ENCODE measurements at regions not wholly inside any gene's neighbourhood (a gene's known extent, or its start where the extent isn't known, plus 50 kb on each side); places are given as distances from the start of the nearest gene placed in this dataset.
A peak's percentile ranks its signal among the peaks of the same experiment; 100 is the strongest.

- Histone ChIP-seq H3K9me3 (ENCODE audit: control insufficient read depth, low read length) (no peaks in the 10 kb centered on the region), H3K27ac (ENCODE audit: low read depth, low read length) (no peak overlapping the region), H3K9ac (ENCODE audit: extremely low read depth, low read length, poor library complexity, severe bottlenecking) (no peak overlapping the region), H3K4me1 (ENCODE audit: control insufficient read depth, insufficient read depth, low read length) (no peaks in the 10 kb centered on the region), H3K27me3 (ENCODE audit: control insufficient read depth, insufficient read depth, low read length, poor library complexity, severe bottlenecking) (no peaks in the 10 kb centered on the region), H3K36me3 (ENCODE audit: control insufficient read depth, insufficient read depth, low read length) (no peaks in the 10 kb centered on the region), H3K4me3 (ENCODE audit: low read length) (no peak overlapping the region)
- 33% methylated on average over 1 of the region's 4 CpGs; no CpG with 5 or more reads in 1 of the 2 experiments for WGBS, 2 experiments (ENCODE audit: insufficient coverage in 1 of 2, insufficient read length in 1 of 2)
- H3K4me1 Mint-ChIP-seq = no peaks in the 10 kb centered on the region
- no peaks in the 10 kb centered on the region for H3K27me3 Mint-ChIP-seq (ENCODE audit: insufficient read depth)
- H3K36me3 Mint-ChIP-seq (ENCODE audit: low read depth) = no peaks in the 10 kb centered on the region
- no peaks in the 10 kb centered on the region for H3K9me3 Mint-ChIP-seq
- no peak overlapping the region for H3K4me3 Mint-ChIP-seq
- TF ChIP-seq, protein P1, sequence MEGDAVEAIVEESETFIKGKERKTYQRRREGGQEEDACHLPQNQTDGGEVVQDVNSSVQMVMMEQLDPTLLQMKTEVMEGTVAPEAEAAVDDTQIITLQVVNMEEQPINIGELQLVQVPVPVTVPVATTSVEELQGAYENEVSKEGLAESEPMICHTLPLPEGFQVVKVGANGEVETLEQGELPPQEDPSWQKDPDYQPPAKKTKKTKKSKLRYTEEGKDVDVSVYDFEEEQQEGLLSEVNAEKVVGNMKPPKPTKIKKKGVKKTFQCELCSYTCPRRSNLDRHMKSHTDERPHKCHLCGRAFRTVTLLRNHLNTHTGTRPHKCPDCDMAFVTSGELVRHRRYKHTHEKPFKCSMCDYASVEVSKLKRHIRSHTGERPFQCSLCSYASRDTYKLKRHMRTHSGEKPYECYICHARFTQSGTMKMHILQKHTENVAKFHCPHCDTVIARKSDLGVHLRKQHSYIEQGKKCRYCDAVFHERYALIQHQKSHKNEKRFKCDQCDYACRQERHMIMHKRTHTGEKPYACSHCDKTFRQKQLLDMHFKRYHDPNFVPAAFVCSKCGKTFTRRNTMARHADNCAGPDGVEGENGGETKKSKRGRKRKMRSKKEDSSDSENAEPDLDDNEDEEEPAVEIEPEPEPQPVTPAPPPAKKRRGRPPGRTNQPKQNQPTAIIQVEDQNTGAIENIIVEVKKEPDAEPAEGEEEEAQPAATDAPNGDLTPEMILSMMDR (conservative IDR thresholded peaks at IDR 0.05) = no peak
- no peak for DNase-seq
- H3K27ac Mint-ChIP-seq = no peak overlapping the region
These were observed 397.6 kb upstream of the LINC00305 start for GRCh38 chr18:64546451-64546850.

GRCh38 chr18:64539847-64540246 lies 391.0 kb upstream of the LINC00305 start:
- 94 to 100% methylated on average over 1 of the region's 1 CpG for WGBS, 2 experiments (ENCODE audit: insufficient coverage in 1 of 2, insufficient read length in 1 of 2)
- DNase-seq = peak; percentile 50

GRCh38 chr18:64528646-64529045 lies 379.8 kb upstream of the LINC00305 start:
- no peak overlapping the region for H3K9ac ChIP-seq (ENCODE audit: extremely low read depth, low read length, poor library complexity, severe bottlenecking)
- TF ChIP-seq, protein P1 (conservative IDR thresholded peaks at IDR 0.05) = no peak
- H3K27ac Mint-ChIP-seq = no peak overlapping the region

More at GRCh38 chr18:64539847-64540246, 391.0 kb upstream of the LINC00305 start:
- H3K27me3 ChIP-seq (ENCODE audit: control insufficient read depth, insufficient read depth, low read length, poor library complexity, severe bottlenecking) = no peaks in the 10 kb centered on the region
- Mint-ChIP-seq H3K36me3 (ENCODE audit: low read depth) (no peaks in the 10 kb centered on the region), H3K4me3 (no peak overlapping the region), H3K9me3 (peaks cover under 1% of the 10 kb centered on the region), H3K27ac (no peak overlapping the region), H3K4me1 (peaks cover 9% of the 10 kb centered on the region), H3K27me3 (ENCODE audit: insufficient read depth) (no peaks in the 10 kb centered on the region)
- H3K4me1 ChIP-seq (ENCODE audit: control insufficient read depth, insufficient read depth, low read length) = no peaks in the 10 kb centered on the region
- TF ChIP-seq, protein P1 (conservative IDR thresholded peaks at IDR 0.05) = no peak
- no peak overlapping the region for H3K4me3 ChIP-seq (ENCODE audit: low read length)
- no peak overlapping the region for H3K27ac ChIP-seq (ENCODE audit: low read depth, low read length)
- H3K36me3 ChIP-seq (ENCODE audit: control insufficient read depth, insufficient read depth, low read length) = no peaks in the 10 kb centered on the region
- no peaks in the 10 kb centered on the region for H3K9me3 ChIP-seq (ENCODE audit: control insufficient read depth, low read length)
- no peak overlapping the region for H3K9ac ChIP-seq (ENCODE audit: extremely low read depth, low read length, poor library complexity, severe bottlenecking)

More at GRCh38 chr18:64528646-64529045, 379.8 kb upstream of the LINC00305 start:
- H3K36me3 ChIP-seq (ENCODE audit: control insufficient read depth, insufficient read depth, low read length) = no peaks in the 10 kb centered on the region
- H3K9me3 ChIP-seq (ENCODE audit: control insufficient read depth, low read length) = no peaks in the 10 kb centered on the region
- Mint-ChIP-seq H3K4me1 (peaks cover 3% of the 10 kb centered on the region), H3K36me3 (ENCODE audit: low read depth) (no peaks in the 10 kb centered on the region), H3K27me3 (ENCODE audit: insufficient read depth) (no peaks in the 10 kb centered on the region), H3K9me3 (peaks cover 10% of the 10 kb centered on the region), H3K4me3 (no peak overlapping the region)
- no peak overlapping the region for H3K4me3 ChIP-seq (ENCODE audit: low read length)
- 93% methylated on average over 3 of the region's 3 CpGs; no CpG with 5 or more reads in 1 of the 2 experiments for WGBS, 2 experiments (ENCODE audit: insufficient coverage in 1 of 2, insufficient read length in 1 of 2)
- no peaks in the 10 kb centered on the region for H3K4me1 ChIP-seq (ENCODE audit: control insufficient read depth, insufficient read depth, low read length)
- no peak overlapping the region for H3K27ac ChIP-seq (ENCODE audit: low read depth, low read length)
- no peaks in the 10 kb centered on the region for H3K27me3 ChIP-seq (ENCODE audit: control insufficient read depth, insufficient read depth, low read length, poor library complexity, severe bottlenecking)
- no peak for DNase-seq

Measured in endodermal cell (in vitro differentiated cells).